Fibroblast of lung (primary cell): ENCODE measurements at regions not wholly inside any gene's neighbourhood (a gene's known extent, or its start where the extent isn't known, plus 50 kb on each side); places are given as distances from the start of the nearest gene placed in this dataset.

ENCODE experiments used
- EZH2 ChIP-seq: IDR thresholded peaks from 2 replicates; pipeline ENCODE4 v1.5.1; 2012; ENCODE audit warnings: low read length, control low read depth, mild to moderate bottlenecking; ENCODE audit errors: missing control alignments
- TF ChIP-seq, protein P1 (sequence below), 2 donors: IDR thresholded peaks in 1 of 2; conservative IDR thresholded peaks in 1 of 2; 1 replicate in 1 of 2; 2 replicates in 1 of 2; pipeline ENCODE4 v1.5.1; 2011 to 2012; ENCODE audit warnings: low read length in 2 of 2, control low read depth in 1 of 2, inconsistent platforms in 1 of 2, low read depth in 1 of 2, mild to moderate bottlenecking in 1 of 2

DNA sequence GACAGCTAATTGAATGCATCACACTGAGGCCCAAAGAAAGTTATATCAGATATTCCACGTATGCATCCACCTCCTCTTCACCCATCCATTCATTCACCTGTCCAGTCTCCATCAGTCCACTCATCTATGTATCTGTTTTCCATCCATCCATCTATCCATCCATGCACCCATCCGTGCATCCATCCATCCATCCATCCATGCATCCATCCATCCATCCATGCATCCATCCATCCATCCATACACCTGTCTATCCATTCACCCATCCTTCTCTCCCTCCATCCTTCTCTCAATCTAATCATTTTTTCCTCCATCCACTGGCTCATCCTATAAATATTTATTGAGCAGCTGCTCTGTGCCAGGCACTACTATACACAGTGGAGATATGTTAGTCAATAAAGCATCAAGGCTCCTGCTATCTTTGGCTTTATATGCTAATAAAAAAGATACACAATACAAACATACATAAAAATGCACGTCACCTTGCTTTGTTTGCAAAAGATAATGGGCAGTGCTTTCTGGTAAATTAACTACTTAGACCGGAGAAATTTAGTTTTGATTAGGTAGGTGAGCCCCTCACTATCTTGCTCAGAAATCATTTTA is 442.0 kb upstream of the KLF6 start:
- TF ChIP-seq, protein P1, sequence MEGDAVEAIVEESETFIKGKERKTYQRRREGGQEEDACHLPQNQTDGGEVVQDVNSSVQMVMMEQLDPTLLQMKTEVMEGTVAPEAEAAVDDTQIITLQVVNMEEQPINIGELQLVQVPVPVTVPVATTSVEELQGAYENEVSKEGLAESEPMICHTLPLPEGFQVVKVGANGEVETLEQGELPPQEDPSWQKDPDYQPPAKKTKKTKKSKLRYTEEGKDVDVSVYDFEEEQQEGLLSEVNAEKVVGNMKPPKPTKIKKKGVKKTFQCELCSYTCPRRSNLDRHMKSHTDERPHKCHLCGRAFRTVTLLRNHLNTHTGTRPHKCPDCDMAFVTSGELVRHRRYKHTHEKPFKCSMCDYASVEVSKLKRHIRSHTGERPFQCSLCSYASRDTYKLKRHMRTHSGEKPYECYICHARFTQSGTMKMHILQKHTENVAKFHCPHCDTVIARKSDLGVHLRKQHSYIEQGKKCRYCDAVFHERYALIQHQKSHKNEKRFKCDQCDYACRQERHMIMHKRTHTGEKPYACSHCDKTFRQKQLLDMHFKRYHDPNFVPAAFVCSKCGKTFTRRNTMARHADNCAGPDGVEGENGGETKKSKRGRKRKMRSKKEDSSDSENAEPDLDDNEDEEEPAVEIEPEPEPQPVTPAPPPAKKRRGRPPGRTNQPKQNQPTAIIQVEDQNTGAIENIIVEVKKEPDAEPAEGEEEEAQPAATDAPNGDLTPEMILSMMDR (conservative IDR thresholded peaks at IDR 0.05 in 1 of 2, IDR thresholded peaks at IDR 0.05 in 1 of 2; ENCODE audit: low read depth in 1 of 2, low read length in 2 of 2) = no peak
- TF ChIP-seq EZH2 = no peak
